Kidney tubule cell (primary cell): ENCODE measurements at regions not wholly inside any gene's neighbourhood (a gene's known extent, or its start where the extent isn't known, plus 50 kb on each side); places are given as distances from the start of the nearest gene placed in this dataset.
"Not testable (repeated sequence)": the region's sequence is repeated elsewhere in the genome, so short reads cannot be mapped to it uniquely, and the experiment has no call there.

Experiments
- DNase-seq: peaks from one replicate; pipeline ENCODE4 v3.0.0-alpha.2; 2018; ENCODE audit warnings: low spot score

- DNase-seq = no peak
Measured at GRCh38 chr4:28402751-28403150, 1542.1 kb downstream of the STIM2 start.

- DNase-seq = no peak
Measured at GRCh38 chr4:28421221-28421620, 1560.6 kb downstream of the STIM2 start.

- no peak for DNase-seq
Measured at GRCh38 chr4:28426251-28426650, 1565.6 kb downstream of the STIM2 start.

GRCh38 chr4:28427306-28428085 lies 1566.9 kb downstream of the STIM2 start:
- no peak for DNase-seq

- no peak for DNase-seq
Measured at GRCh38 chr4:28432348-28433025, 1571.8 kb downstream of the STIM2 start.

GRCh38 chr4:28435314-28435713 lies 1574.7 kb downstream of the STIM2 start:
- peak; percentile 2 for DNase-seq

- DNase-seq = peak; percentile 77
Measured at GRCh38 chr4:28436191-28437080, 1575.8 kb downstream of the STIM2 start.

GRCh38 chr4:28443371-28443770 lies 1582.7 kb downstream of the STIM2 start:
- DNase-seq = no peak

- peak; percentile 28 for DNase-seq
Measured at GRCh38 chr4:28443801-28444412, 1583.3 kb downstream of the STIM2 start.

- no peak for DNase-seq
Measured at GRCh38 chr4:28444886-28445496, 1584.3 kb downstream of the STIM2 start.

GRCh38 chr4:28449085-28449484 lies 1588.4 kb downstream of the STIM2 start:
- no peak for DNase-seq

- no peak for DNase-seq
Measured at GRCh38 chr4:28451346-28451745, 1590.7 kb downstream of the STIM2 start.

- no peak for DNase-seq
Measured at GRCh38 chr4:28462766-28463700, 1602.4 kb downstream of the STIM2 start.

GRCh38 chr4:28464823-28465222 lies 1604.2 kb downstream of the STIM2 start:
- no peak for DNase-seq

- not testable (repeated sequence) for DNase-seq
Measured at GRCh38 chr4:28466886-28467285, 1606.2 kb downstream of the STIM2 start.

- DNase-seq = no peak
Measured at GRCh38 chr4:28469387-28469786, 1608.7 kb downstream of the STIM2 start.

GRCh38 chr4:28469886-28470285 lies 1609.2 kb downstream of the STIM2 start:
- DNase-seq = no peak

GRCh38 chr4:28475381-28475780 lies 1614.7 kb downstream of the STIM2 start:
- DNase-seq = no peak

- DNase-seq = no peak
Measured at GRCh38 chr4:28479666-28480065, 1619.0 kb downstream of the STIM2 start.

- no peak for DNase-seq
Measured at GRCh38 chr4:28481565-28481964, 1620.9 kb downstream of the STIM2 start.
